ENCODE measurements at regions not wholly inside any gene's neighbourhood (a gene's known extent, or its start where the extent isn't known, plus 50 kb on each side); places are given as distances from the start of the nearest gene placed in this dataset.

DNA sequence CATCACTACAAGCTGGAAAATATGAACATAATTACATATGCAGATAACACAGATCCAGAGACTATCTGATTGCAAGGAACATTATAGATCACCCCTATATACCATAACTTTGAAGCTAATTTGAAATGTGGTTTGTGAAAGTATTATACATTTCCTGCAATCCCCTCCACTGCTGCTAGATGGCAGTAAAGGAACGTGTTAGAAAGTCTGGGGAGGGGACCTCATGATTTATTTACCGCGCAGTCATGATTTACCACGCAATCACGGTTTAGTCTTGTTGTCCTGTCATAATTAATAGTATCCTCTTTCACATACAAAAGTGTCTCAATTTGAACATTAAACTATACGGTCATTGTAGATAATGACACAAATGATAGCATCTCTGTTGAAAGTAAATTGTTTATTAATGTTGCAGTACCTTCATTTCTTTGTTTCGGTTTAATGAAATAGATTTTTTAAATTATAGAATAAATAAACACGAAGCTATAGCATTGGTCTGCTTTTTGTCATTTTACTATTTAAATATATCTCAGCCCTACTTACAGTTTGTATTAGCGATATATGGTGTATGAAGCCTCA is 145.3 kb upstream of the PRSS1 start:
- TF ChIP-seq POLR2A (IDR thresholded peaks at IDR 0.05; ENCODE audit: low read depth, low read length) = no peak
- no peak for TF ChIP-seq POLR2AphosphoS5 (IDR thresholded peaks at IDR 0.05; ENCODE audit: low read depth, low read length)
- no peak for TF ChIP-seq TAF1 (IDR thresholded peaks at IDR 0.05; ENCODE audit: low read depth, low read length)
- no peak for TF ChIP-seq SPI1 (IDR thresholded peaks at IDR 0.05; ENCODE audit: low read depth, low read length)
- TF ChIP-seq PAX5 (IDR thresholded peaks at IDR 0.05; ENCODE audit: insufficient read depth, low read length, severe bottlenecking) = no peak
- no peak for TF ChIP-seq POU2F2 (IDR thresholded peaks at IDR 0.05; ENCODE audit: low read depth, low read length)
